AG04449 (cell line): ENCODE measurements at regions not wholly inside any gene's neighbourhood (a gene's known extent, or its start where the extent isn't known, plus 50 kb on each side); places are given as distances from the start of the nearest gene placed in this dataset.

Source experiments
- CTCF ChIA-PET: fragments of 350-600 bp; formaldehyde crosslinking; extraction: SDS; loops from one replicate; lab custom pipeline; 2021; ENCODE audit warnings: antibody characterized with exemption; lab: Yijun Ruan, JAX
- POLR2A ChIA-PET: fragments of 400-600, 350-600 bp; formaldehyde crosslinking; extraction: SDS; loops from one replicate; lab custom pipeline; 2020; ENCODE audit warnings: antibody characterized with exemption, inconsistent platforms; lab: Yijun Ruan, JAX
- DNase-seq: peaks from one replicate; pipeline ENCODE4 v3.0.0-alpha.2; 2010; ENCODE audit warnings: low read depth, low spot score
- H3K4me3 ChIP-seq: 2 replicates; pipeline ENCODE4 v1.5.1; 2011; ENCODE audit warnings: low read depth, mild to moderate bottlenecking, control low read depth, low read length
- CTCF ChIP-seq: IDR thresholded peaks from one replicate; pipeline ENCODE4 v1.5.1; 2011; ENCODE audit warnings: mild to moderate bottlenecking, moderate library complexity, low read length, control low read depth, inconsistent platforms; ENCODE audit not compliant: insufficient read depth; ENCODE audit errors: missing control alignments

- TF ChIP-seq CTCF: no peak
- ChIA-PET CTCF (no interaction called here), POLR2A (no interaction called here)
- no peak overlapping the region for H3K4me3 ChIP-seq
- DNase-seq: no peak
These were observed 293.7 kb downstream of the ARPP21 start for GRCh38 chr3:35932995-35933394.

GRCh38 chr3:35936571-35936970 lies 297.2 kb downstream of the ARPP21 start:
- TF ChIP-seq CTCF: no peak
- ChIA-PET CTCF (no interaction called here), POLR2A (no interaction called here)
- H3K4me3 ChIP-seq: no peak overlapping the region
- DNase-seq: no peak

GRCh38 chr3:35944926-35945710 lies 305.8 kb downstream of the ARPP21 start:
- no peak overlapping the region for H3K4me3 ChIP-seq
- POLR2A ChIA-PET: no interaction called here
- DNase-seq: no peak
- CTCF ChIA-PET: interaction anchor here (0.9 kb wide), 1 partner anchor 20 kb away, joined by 3 read pairs; no protein-coding TSS in a partner anchor
- no peak for TF ChIP-seq CTCF

- CTCF ChIA-PET: interaction anchor here (0.9 kb wide), 1 partner anchor 19 kb away, joined by 3 read pairs; no protein-coding TSS in a partner anchor
- POLR2A ChIA-PET: no interaction called here
- no peak overlapping the region for H3K4me3 ChIP-seq
- no peak for TF ChIP-seq CTCF
- no peak for DNase-seq
These were observed 307.0 kb downstream of the ARPP21 start for GRCh38 chr3:35946121-35946853.

- H3K4me3 ChIP-seq: no peak overlapping the region
- no peak for TF ChIP-seq CTCF
- CTCF ChIA-PET: no interaction called here
- DNase-seq: no peak
- POLR2A ChIA-PET: no interaction called here
These were observed 307.7 kb downstream of the ARPP21 start for GRCh38 chr3:35946854-35947515.

- H3K4me3 ChIP-seq: no peak overlapping the region
- no peak for TF ChIP-seq CTCF
- CTCF ChIA-PET: no interaction called here
- DNase-seq: no peak
- POLR2A ChIA-PET: no interaction called here
These were observed 310.7 kb downstream of the ARPP21 start for GRCh38 chr3:35950021-35950420.
